Natural killer cell (primary cell): ENCODE measurements at regions not wholly inside any gene's neighbourhood (a gene's known extent, or its start where the extent isn't known, plus 50 kb on each side); places are given as distances from the start of the nearest gene placed in this dataset.

ENCODE experiments used
- ATAC-seq, 3 donors: fragments of 150-1000 bp in 2 of 3; fragments of 200-7000 bp in 1 of 3; cut with Tn5 transposase; 1 replicate in 1 of 3; 2 replicates in 2 of 3; pipeline ENCODE4 v1.10.0; 2021; ENCODE audit warnings: mild to moderate bottlenecking in 2 of 3, moderate library complexity in 2 of 3
- DNase-seq, 2 donors: peaks; one replicate each; pipeline versions ENCODE4 v3.0.0 to v3.0.0-alpha.2; 2013 to 2021; ENCODE audit warnings: mixed read lengths in 1 of 2
- H3K27ac ChIP-seq: one replicate; pipeline ENCODE4 v1.5.1; 2013; ENCODE audit warnings: mild to moderate bottlenecking, low read length
- H3K27me3 ChIP-seq: one replicate; pipeline ENCODE4 v1.6.1; 2013; ENCODE audit warnings: low read length; ENCODE audit not compliant: control insufficient read depth, insufficient read depth
- H3K36me3 ChIP-seq: one replicate; pipeline ENCODE4 v1.6.1; 2013; ENCODE audit warnings: low read length; ENCODE audit not compliant: control insufficient read depth, insufficient read depth
- H3K4me1 ChIP-seq: one replicate; pipeline ENCODE4 v1.6.1; 2013; ENCODE audit warnings: low read length; ENCODE audit not compliant: control insufficient read depth, insufficient read depth
- H3K4me3 ChIP-seq: one replicate; pipeline ENCODE4 v1.5.1; 2013; ENCODE audit warnings: low read length
- H3K9me3 ChIP-seq: one replicate; pipeline ENCODE4 v1.6.1; 2013; ENCODE audit warnings: low read length; ENCODE audit not compliant: control insufficient read depth, insufficient read depth
- H3K27ac Mint-ChIP-seq, 2 donors: one replicate each; pipeline ENCODE4 v1.8.0; 2022; ENCODE audit warnings: mild to moderate bottlenecking in 2 of 2, mixed read lengths in 2 of 2, moderate library complexity in 1 of 2
- H3K27me3 Mint-ChIP-seq, 2 donors: one replicate each; pipeline ENCODE4 v1.8.0; 2022; ENCODE audit warnings: low read depth in 2 of 2, mixed read lengths in 2 of 2
- H3K36me3 Mint-ChIP-seq: one replicate; pipeline ENCODE4 v1.8.0; 2022; ENCODE audit warnings: mixed read lengths
- H3K4me1 Mint-ChIP-seq, 2 donors: one replicate each; pipeline ENCODE4 v1.8.0; 2022; ENCODE audit warnings: mixed read lengths in 2 of 2
- H3K4me3 Mint-ChIP-seq: one replicate; pipeline ENCODE4 v1.8.0; 2022; ENCODE audit warnings: mild to moderate bottlenecking, moderate library complexity, mixed read lengths
- H3K9me3 Mint-ChIP-seq, 2 donors: one replicate each; pipeline ENCODE4 v1.8.0; 2022; ENCODE audit warnings: mixed read lengths in 2 of 2
- WGBS: methylation state at CpG from one replicate; pipeline ENCODE4 v1.1.7; 2013; ENCODE audit warnings: missing lambda C conversion rate; ENCODE audit not compliant: insufficient coverage; 5-methylcytosine and 5-hydroxymethylcytosine counted together
- intact Hi-C: fragments of 100-400 bp; cut with micrococcal nuclease; formaldehyde crosslinking; loops from one replicate; pipeline ENCODE4 v1.14.2; 2022
- TF ChIP-seq, protein P1 (sequence below): fragments of 200-600 bp; IDR thresholded peaks from one replicate; pipeline ENCODE4 v1.8.0; 2022; ENCODE audit warnings: antibody characterized with exemption

DNA sequence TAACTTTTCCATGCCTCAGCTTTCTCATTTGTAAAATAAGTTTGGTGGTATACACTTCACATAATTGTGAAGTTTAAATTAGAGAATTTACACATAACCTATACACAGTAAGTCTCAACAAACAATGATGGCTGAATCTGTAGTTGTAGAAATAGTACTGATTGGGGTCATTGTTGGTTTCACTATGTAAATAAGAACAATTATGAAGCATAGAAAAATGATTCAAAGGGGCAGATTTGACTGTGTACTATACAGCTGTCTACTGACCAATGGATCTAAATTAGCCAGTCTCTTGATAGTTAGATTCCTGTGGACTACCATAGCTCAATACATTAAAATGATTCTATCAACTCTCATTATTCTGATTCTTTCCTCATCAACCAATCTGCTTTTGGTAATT lies 181.1 kb upstream of the STXBP5 start:
- Mint-ChIP-seq H3K27me3 (no peaks in the 10 kb centered on the region), H3K4me3 (no peak overlapping the region), H3K9me3 (peaks cover 2 to 4% of the 10 kb centered on the region in 2 donors), H3K4me1 (no peaks in the 10 kb centered on the region), H3K36me3 (no peaks in the 10 kb centered on the region), H3K27ac (no peak overlapping the region)
- Histone ChIP-seq H3K36me3 (no peaks in the 10 kb centered on the region), H3K4me3 (no peak overlapping the region), H3K27me3 (no peaks in the 10 kb centered on the region), H3K9me3 (no peaks in the 10 kb centered on the region), H3K27ac (no peak overlapping the region), H3K4me1 (no peaks in the 10 kb centered on the region)
- intact Hi-C loops, result no loop called here
- DNase-seq (no peak), ATAC-seq (no peak)
- TF ChIP-seq, protein P1, sequence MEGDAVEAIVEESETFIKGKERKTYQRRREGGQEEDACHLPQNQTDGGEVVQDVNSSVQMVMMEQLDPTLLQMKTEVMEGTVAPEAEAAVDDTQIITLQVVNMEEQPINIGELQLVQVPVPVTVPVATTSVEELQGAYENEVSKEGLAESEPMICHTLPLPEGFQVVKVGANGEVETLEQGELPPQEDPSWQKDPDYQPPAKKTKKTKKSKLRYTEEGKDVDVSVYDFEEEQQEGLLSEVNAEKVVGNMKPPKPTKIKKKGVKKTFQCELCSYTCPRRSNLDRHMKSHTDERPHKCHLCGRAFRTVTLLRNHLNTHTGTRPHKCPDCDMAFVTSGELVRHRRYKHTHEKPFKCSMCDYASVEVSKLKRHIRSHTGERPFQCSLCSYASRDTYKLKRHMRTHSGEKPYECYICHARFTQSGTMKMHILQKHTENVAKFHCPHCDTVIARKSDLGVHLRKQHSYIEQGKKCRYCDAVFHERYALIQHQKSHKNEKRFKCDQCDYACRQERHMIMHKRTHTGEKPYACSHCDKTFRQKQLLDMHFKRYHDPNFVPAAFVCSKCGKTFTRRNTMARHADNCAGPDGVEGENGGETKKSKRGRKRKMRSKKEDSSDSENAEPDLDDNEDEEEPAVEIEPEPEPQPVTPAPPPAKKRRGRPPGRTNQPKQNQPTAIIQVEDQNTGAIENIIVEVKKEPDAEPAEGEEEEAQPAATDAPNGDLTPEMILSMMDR, result no peak

DNA sequence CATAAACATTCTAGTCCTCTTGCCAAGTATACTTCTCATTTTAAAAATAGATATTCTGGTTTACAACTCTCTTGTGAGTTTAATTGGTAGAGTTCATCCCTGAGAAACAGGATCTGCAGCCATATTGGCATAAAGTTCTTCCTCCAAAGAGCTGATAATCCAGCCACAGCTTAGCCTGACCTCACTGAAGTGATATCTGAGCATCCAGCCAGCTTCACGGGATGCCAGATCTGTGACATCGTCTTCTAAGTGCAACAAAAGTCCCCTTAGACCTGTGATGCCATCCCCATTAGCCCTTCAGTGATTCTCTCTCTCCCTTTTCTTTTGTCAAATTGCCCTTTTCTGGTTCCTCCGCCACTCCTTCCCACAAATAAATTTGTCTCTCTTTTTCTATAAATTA lies 180.6 kb upstream of the STXBP5 start:
- TF ChIP-seq, protein P1, result no peak
- no peak for ATAC-seq
- no peak overlapping the region for H3K4me3 Mint-ChIP-seq

DNA sequence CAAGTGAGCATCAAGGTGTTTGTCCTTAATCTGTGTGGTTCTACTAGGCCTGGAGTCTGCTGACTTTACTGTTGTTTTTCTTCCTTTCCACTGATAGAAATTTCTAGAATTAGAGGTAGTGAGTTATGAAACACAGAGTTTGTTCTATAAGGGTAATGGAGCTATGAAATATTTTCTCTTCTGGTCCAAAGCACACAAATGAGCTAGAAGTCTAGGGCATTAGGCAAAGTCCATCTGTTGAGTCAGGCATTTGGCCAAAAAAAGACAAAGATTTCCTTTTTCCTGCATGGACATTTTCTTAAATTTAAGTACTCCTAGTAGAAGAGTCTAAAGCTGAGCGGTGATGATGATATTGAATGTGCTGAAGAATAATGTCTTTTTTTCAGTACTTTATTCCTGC lies 174.3 kb upstream of the STXBP5 start:
- TF ChIP-seq, protein P1, result no peak
- ATAC-seq, result no peak

More for the DNA sequence above, 180.6 kb upstream of the STXBP5 start:
- no peaks in the 10 kb centered on the region for H3K36me3 ChIP-seq
- 91% methylated on average over 3 of the region's 3 CpGs for WGBS
- H3K4me1 ChIP-seq, result no peaks in the 10 kb centered on the region
- Mint-ChIP-seq H3K9me3 (peaks cover 2 to 4% of the 10 kb centered on the region in 2 donors), H3K4me1 (no peaks in the 10 kb centered on the region), H3K27me3 (no peaks in the 10 kb centered on the region), H3K27ac (no peak overlapping the region), H3K36me3 (no peaks in the 10 kb centered on the region)
- no peak overlapping the region for H3K4me3 ChIP-seq
- intact Hi-C loops, result no loop called here
- H3K27me3 ChIP-seq, result no peaks in the 10 kb centered on the region
- no peaks in the 10 kb centered on the region for H3K9me3 ChIP-seq
- DNase-seq, result no peak
- H3K27ac ChIP-seq, result no peak overlapping the region

DNA sequence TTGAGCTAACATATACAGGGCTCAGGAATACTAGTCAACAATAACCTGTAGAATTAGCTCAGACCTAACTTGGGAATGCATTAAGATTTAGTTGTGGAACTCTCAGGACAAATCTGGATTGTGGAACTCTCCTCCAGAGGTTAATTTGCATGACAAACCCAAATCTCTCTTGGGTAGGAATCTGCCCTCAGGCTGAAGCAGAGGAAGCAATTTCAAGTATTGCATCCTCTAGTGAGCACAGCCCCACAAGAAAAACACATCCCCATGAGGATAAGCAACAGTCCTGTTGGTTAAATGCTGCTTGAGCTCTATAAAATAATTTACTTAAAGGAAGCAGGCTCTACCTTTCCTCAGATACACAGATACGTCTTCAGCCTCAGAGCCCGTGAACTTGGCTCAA lies 170.9 kb upstream of the STXBP5 start:
- Histone ChIP-seq H3K9me3 (no peaks in the 10 kb centered on the region), H3K27ac (no peak overlapping the region), H3K27me3 (no peaks in the 10 kb centered on the region), H3K4me1 (no peaks in the 10 kb centered on the region), H3K4me3 (no peak overlapping the region), H3K36me3 (no peaks in the 10 kb centered on the region)
- ATAC-seq (no peak), DNase-seq (no peak)
- no peak overlapping the region for H3K4me3 Mint-ChIP-seq
- peaks cover 0 to 2% of the 10 kb centered on the region in 2 donors for H3K9me3 Mint-ChIP-seq
- WGBS, result 71% methylated on average over 1 of the region's 2 CpGs
- TF ChIP-seq, protein P1, result no peak
- no peaks in the 10 kb centered on the region for H3K36me3 Mint-ChIP-seq
- intact Hi-C loops, result no loop called here
- no peaks in the 10 kb centered on the region for H3K27me3 Mint-ChIP-seq
- no peaks in the 10 kb centered on the region for H3K4me1 Mint-ChIP-seq
- no peak overlapping the region for H3K27ac Mint-ChIP-seq

More for the DNA sequence above, 174.3 kb upstream of the STXBP5 start:
- WGBS, result no CpG with 5 or more reads among the region's 1 CpG
- no peaks in the 10 kb centered on the region for H3K36me3 ChIP-seq
- Mint-ChIP-seq H3K4me3 (no peak overlapping the region), H3K9me3 (peaks cover 2% of the 10 kb centered on the region in 2 donors), H3K27me3 (no peaks in the 10 kb centered on the region), H3K4me1 (no peaks in the 10 kb centered on the region), H3K36me3 (no peaks in the 10 kb centered on the region), H3K27ac (no peak overlapping the region)
- DNase-seq, result no peak
- intact Hi-C loops, result no loop called here
- H3K27me3 ChIP-seq, result no peaks in the 10 kb centered on the region
- no peak overlapping the region for H3K27ac ChIP-seq
- H3K9me3 ChIP-seq, result no peaks in the 10 kb centered on the region
- H3K4me3 ChIP-seq, result no peak overlapping the region
- no peaks in the 10 kb centered on the region for H3K4me1 ChIP-seq
